CD4-positive, alpha-beta T cell treated with Interleukin-6 at 100 ng/mL for 8 hours (primary cell): ENCODE measurements at regions not wholly inside any gene's neighbourhood (a gene's known extent, or its start where the extent isn't known, plus 50 kb on each side); places are given as distances from the start of the nearest gene placed in this dataset.

Source experiments
- DNase-seq: peaks from one replicate; pipeline ENCODE4 v3.0.0-alpha.2; 2020; ENCODE audit warnings: mixed read lengths, low spot score

GRCh38 chr2:150656002-150656401 lies 168.5 kb upstream of the RND3 start:
- DNase-seq: no peak

GRCh38 chr2:150653351-150653750 lies 165.9 kb upstream of the RND3 start:
- DNase-seq: no peak

GRCh38 chr2:150647943-150648342 lies 160.5 kb upstream of the RND3 start:
- no peak for DNase-seq

GRCh38 chr2:150646746-150647145 lies 159.3 kb upstream of the RND3 start:
- no peak for DNase-seq

- no peak for DNase-seq
These were observed 157.0 kb upstream of the RND3 start for GRCh38 chr2:150644298-150645067.

GRCh38 chr2:150643114-150643725 lies 155.8 kb upstream of the RND3 start:
- no peak for DNase-seq

- no peak for DNase-seq
These were observed 152.6 kb upstream of the RND3 start for GRCh38 chr2:150640039-150640438.

- no peak for DNase-seq
These were observed 151.9 kb upstream of the RND3 start for GRCh38 chr2:150639383-150639782.

GRCh38 chr2:150631236-150631821 lies 143.9 kb upstream of the RND3 start:
- no peak for DNase-seq

- DNase-seq: no peak
These were observed 143.2 kb upstream of the RND3 start for GRCh38 chr2:150630587-150631235.

GRCh38 chr2:150627526-150627925 lies 140.1 kb upstream of the RND3 start:
- no peak for DNase-seq

- no peak for DNase-seq
These were observed 139.5 kb upstream of the RND3 start for GRCh38 chr2:150626934-150627411.

GRCh38 chr2:150625741-150626140 lies 138.3 kb upstream of the RND3 start:
- no peak for DNase-seq

GRCh38 chr2:150625303-150625702 lies 137.8 kb upstream of the RND3 start:
- no peak for DNase-seq

GRCh38 chr2:150624001-150624401 lies 136.5 kb upstream of the RND3 start:
- no peak for DNase-seq

- no peak for DNase-seq
These were observed 134.2 kb upstream of the RND3 start for GRCh38 chr2:150621526-150622213.

GRCh38 chr2:150620855-150621254 lies 133.4 kb upstream of the RND3 start:
- DNase-seq: no peak

GRCh38 chr2:150620416-150620815 lies 132.9 kb upstream of the RND3 start:
- no peak for DNase-seq

- no peak for DNase-seq
These were observed 132.3 kb upstream of the RND3 start for GRCh38 chr2:150619607-150620330.

GRCh38 chr2:150618245-150618895 lies 130.9 kb upstream of the RND3 start:
- no peak for DNase-seq
